GM04504 (cell line): ENCODE measurements at regions not wholly inside any gene's neighbourhood (a gene's known extent, or its start where the extent isn't known, plus 50 kb on each side); places are given as distances from the start of the nearest gene placed in this dataset.
"Not testable (repeated sequence)": the region's sequence is repeated elsewhere in the genome, so short reads cannot be mapped to it uniquely, and the experiment has no call there.

ENCODE experiments used
- DNase-seq: peaks from one replicate; pipeline ENCODE4 v3.0.0-alpha.2; 2012; ENCODE audit warnings: low read depth

- not testable (repeated sequence) for DNase-seq
Observed at GRCh38 chr10:15921423-15921945, 61.2 kb upstream of the MINDY3 start.

- no peak for DNase-seq
Observed at GRCh38 chr10:15931376-15931775, 71.1 kb upstream of the MINDY3 start.

DNA sequence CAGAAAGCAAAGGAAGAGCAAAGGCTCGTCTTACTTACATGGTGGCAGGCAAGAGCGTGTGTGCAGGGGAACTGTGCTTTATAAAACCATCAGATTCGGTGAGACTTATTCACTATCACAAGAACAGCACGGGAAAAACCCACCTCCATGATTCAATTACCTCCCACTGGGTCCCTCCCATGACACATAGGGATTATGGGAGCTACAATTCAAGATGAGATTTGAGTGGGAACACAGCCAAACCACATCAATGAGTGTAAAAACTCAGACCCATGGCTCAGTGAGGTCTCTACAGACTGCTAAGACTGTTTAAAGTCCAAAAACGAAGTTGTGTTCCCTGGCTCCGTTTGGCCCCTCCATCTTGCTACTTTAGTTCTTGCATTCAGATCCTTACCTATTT is 79.2 kb upstream of the MINDY3 start:
- not testable (repeated sequence) for DNase-seq

- no peak for DNase-seq
Observed at GRCh38 chr10:15943426-15943825, 83.1 kb upstream of the MINDY3 start.

DNA sequence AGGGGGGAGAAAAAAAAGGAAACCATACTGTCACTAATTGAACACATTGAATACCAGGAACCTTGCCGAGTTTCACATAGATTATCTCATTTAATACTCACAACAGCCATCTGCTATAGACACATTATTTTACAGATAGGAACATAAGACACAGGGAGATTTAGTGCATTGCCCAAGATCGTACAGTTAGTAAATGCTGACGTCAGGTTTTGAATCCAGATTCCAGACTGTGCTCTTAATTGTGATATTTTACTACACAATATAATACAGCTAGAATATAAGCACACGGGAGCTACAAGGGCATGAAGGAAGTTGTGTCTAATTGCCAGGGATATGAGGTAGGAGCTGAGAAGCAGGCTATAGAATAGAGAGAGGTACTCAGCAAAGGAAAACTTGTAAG is 93.9 kb upstream of the MINDY3 start:
- no peak for DNase-seq

GRCh38 chr10:15960277-15960676 is 100.0 kb upstream of the MINDY3 start:
- DNase-seq, result no peak

DNA sequence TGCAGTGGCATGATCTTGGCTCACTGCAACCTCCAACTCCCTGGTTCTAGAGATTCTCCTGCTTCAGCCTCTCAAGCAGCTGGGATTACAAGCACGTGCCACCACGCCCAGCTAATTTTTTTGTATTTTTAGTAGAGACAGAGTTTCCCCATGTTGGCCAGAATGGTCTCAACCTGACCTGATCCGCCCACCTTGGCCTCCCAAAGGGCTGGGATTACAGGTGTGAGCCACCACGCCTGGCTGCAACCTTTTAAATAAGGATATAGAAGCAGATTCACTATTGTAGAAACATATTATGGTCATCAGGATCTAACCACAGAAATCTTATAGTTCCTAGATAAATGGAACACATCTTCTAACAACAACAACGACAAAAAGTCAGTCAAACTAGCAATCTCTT is 112.4 kb upstream of the MINDY3 start:
- DNase-seq, result not testable (repeated sequence)

DNA sequence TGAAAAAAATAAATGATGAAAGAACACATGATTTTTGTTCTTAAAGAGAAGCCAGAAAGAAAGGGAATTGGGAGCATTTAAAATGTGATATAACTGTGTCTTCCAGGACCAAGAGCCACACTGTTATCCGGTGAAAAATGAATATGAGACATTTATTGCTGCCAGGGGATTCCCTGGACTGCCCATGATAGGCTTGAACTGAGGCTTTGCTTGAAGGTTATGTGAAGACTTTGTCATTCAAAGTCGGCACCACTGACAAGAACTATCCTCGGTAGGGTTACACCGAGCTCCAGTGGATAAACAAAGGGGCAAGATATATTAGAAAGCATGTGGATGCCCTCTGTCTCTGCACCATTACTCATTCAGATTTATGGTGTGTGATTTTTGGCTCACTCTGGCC is 125.4 kb upstream of the MINDY3 start:
- no peak for DNase-seq

DNA sequence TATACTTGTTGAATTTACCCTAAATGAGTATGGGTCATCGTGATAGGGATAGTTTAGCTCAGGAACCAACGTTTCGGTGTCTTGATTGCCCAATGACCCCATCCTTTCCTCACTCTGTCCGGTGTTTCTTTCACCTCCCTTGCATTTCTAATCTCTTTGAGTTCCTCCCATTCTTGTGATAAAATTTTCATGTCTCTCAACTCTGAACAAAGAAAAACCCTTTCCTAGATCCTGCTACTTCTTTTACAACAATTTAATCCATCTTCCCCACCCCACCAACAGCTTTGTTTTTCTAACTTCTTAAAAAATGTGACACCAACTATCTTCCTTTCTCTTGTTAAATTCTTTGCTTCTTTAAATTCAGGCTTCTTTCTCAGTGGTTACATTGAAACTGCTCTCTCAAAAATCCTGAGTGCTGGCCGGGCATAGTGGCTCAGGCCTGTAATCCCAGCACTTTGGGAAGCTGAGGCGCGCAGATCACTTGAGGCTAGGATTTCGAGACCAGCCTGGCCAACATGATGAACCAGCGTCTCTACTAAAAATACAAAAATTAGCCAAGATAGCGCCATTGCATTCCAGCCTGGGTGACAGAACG is 130.3 kb upstream of the MINDY3 start:
- no peak for DNase-seq

DNA sequence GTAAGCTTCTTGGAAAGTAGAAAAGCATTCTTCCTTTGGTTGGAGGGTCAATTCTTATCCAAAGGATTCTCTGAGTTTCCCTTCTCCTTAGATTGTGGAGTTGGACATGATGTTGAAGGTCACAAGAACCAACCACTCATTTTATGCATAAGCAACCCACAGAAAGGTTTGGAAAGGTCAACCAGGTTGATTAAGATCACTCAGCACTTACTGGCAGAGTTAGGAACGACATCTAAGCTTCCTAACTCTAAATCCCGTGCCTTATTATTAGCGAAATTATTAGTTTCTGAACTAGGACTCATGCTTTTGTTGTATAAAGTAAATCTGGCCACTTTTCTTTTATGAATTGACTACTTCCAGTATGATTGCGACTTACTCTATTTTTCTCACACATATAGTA is 137.0 kb upstream of the MINDY3 start:
- no peak for DNase-seq

DNA sequence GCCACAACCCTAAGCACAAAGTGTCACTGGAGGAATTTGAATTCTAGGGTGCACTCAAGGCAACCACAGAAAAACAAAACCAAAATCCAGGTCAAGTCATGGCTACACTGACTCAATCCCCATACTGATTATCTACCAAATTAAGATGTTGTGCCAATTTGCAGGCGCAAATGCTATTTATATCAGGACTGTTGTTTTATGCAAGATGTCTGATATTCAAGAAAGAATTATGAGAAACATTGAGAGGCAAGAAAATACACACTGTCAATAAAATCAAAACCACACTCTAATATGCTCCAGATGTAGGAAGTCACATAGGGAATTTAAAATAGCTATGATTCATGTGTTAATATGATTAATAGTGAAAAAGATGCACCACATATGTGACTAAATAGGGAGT is 141.3 kb upstream of the MINDY3 start:
- DNase-seq, result no peak

DNA sequence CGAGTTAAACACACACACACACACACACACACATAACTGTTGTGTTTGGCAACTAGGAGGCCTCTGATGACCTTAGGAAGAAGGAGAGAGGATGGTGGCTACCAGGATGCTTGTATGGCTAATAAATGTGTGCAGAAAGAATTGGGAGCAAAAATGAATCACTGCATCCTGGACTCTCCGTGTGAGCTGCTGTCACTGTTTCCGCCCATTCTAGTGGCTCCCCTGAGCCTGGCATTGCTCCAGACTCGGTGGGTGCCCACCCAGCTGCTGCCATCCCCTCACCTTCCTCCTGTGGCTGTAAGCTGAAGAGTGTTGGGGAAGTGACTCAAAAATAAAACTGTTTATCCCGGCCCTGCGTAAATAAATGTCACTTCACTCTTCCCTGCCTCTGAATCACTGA is 149.5 kb upstream of the MINDY3 start:
- no peak for DNase-seq

DNA sequence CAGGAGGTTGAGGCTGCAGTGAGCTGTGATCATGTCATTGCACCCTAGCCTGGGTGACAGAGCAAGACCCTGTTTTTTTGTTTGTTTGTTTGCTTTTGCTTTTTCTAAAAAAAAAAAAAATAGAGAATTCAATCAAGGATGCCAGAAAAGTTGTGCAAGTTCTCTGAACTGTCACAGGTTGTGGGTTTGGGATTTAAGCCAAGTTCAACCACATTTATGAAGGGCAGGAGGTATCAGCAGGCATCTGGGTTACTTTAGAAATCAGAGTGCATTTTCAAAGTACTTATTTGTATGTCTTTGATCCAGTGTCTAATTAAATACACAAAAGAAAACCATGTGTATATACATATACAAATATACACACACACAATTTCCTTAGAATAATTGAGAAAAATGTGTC is 151.2 kb upstream of the MINDY3 start:
- no peak for DNase-seq

DNA sequence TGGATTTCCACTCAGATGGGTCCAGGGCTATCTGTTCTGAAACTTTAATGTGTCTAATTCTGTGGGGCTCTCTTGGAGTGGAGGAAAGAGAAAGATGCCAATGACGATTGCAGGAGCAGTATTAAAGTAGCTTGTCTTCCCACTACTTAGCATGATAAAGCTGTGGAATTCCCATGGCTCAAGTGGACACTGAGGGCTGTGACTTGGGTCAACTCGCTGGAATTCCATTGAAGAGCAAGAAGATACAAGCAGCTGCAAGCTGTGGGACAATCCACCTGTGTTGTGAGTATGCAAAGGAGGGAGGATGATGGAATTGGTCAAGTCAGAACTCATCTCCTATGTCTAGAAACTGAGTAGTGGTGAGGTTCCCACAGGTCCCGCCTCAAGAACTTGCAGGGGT is 154.2 kb upstream of the MINDY3 start:
- no peak for DNase-seq

- no peak for DNase-seq
Observed at GRCh38 chr10:16016688-16017087, 156.4 kb upstream of the MINDY3 start.

DNA sequence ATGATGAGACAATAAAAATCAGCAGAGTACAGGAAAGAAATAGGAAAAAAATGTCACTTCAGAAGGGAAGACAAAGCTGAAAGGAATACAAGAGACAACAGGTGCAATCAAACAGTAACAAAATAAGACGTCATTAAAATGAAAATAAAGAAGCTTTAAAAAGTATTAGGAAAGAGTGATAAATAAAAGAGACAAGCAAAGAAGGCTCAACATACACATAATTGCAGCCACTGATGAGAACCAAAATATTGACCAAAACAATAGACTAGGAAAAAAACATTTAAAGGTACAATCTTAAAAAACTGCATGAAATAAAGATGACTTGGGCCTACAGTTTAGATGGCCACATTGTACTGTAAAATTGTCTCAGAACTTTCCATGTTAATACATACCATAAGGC is 160.5 kb upstream of the MINDY3 start:
- no peak for DNase-seq

DNA sequence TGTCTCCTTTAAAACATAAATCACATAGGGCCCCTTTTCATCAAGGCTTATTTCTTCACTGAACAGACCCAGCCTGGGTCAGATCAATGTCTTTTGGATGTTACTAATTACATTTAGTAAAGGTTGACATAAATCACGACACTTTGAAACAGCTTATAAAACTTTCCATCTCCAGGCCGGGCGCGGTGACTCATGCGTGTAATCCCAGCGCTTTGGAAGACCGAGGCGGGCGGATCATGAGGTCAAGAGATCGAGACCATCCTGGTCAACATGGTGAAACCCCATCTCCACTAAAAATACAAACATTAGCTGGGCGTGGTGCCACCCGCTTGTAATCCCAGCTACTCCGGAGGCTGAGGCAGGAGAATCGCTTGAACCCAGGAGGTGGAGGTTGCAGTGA is 166.5 kb upstream of the MINDY3 start:
- DNase-seq, result not testable (repeated sequence)

DNA sequence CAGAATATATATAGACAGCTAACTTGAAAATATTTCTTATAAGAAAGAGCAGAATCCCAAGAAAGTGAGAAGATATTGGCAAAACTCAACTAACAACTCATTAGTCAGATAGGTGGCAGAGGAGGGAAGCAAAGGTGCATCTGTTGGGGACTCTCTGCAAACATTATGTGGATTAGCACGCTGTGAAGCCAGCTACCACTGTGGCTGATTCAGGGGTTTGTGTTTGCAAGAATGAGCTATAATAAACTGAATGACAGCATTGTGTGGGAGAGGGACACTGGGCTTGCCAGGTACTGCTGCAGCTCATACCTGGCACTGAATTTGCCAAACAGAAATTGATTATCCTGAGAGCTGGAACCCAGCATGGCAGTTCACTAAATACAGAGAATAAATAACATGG is 170.3 kb upstream of the MINDY3 start:
- DNase-seq, result no peak

DNA sequence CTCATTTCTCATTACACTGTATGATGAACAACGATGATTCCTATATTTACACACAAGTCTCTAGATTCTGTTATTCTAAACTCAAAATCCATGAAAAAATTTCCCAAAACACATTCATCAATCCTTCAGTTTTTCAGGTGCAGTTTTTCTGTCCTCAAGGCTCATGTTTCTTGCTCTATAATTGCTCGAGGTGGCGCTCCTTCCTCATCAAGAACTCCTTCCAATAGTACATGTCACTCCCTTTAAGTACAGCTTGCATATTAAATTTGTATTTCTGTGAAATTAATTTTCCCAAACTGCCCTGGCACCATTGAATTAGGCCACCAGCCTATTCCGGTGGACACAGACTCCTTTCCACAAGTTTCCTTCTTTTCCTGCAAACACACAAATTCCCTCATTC is 188.7 kb upstream of the MINDY3 start:
- no peak for DNase-seq

DNA sequence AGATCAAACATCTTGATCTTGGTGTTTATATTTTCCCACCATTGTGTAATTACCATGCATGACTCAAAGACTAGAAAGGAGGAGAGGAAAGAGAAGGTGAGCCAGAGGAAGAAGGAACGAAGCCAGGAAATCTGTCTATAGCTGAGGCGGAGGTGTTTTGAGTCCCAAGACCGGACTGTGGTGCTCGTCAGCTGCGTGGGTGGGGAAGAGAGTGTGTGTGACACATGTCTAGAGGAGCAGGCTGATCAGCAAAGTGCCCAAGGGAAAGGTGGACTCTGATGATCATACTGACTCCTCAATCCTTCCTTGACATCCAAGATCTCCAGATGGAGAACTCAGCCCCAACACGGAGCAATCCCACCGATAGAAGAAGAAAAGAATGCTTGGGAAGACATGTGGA is 189.5 kb upstream of the MINDY3 start:
- no peak for DNase-seq

- no peak for DNase-seq
Observed at GRCh38 chr10:16063350-16063749, 203.0 kb upstream of the MINDY3 start.

DNA sequence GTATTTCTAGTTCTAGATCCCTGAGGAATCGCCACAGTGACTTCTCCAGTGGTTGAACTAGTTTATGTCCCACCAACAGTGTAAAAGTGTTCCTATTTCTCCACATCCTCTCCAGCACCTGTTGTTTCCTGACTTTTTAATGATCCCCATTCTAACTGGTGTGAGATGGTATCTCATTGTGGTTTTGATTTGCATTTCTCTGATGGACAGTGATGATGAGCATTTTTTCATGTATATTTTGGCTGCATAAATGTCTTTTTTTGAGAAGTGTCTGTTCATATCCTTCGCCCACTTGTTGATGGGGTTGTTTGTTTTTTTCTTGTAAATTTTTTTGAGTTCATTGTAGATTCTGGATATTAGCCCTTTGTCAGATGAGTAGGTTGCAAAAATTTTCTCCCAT is 223.2 kb upstream of the MINDY3 start:
- DNase-seq, result not testable (repeated sequence)

- DNase-seq, result no peak
Observed at GRCh38 chr10:16105082-16105481, 244.8 kb upstream of the MINDY3 start.
